ENCODE measurements at regions not wholly inside any gene's neighbourhood (a gene's known extent, or its start where the extent isn't known, plus 50 kb on each side); places are given as distances from the start of the nearest gene placed in this dataset.

DNA sequence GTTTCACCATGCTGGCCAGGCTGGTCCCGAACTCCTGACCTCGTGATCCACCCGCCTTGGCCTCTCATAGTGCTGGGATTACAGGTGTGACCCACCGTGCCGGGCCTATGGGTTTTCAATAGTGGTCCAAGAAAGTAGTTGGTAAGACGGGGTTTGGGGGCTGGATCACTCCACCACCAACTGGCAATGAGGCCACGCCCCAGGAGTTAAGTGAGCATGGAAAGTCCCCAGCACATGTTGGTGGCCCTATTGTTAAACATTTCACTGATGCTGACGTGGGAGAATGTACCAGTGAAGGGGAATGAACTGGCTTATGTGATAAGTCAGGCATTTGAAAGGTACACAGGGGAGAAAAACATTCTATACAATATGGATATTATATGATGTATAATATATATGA, 80.4 kb downstream of the CHRD start:
- Mint-ChIP-seq H3K4me1 (no peaks in the 10 kb centered on the region), H3K4me3 (no peak overlapping the region), H3K27ac (ENCODE audit: low read depth) (no peak overlapping the region), H3K36me3 (ENCODE audit: insufficient read depth) (no peaks in the 10 kb centered on the region), H3K27me3 (peaks cover 50% of the 10 kb centered on the region), H3K9me3 (no peaks in the 10 kb centered on the region)
- DNase-seq (ENCODE audit: low spot score in 2 of 2): no peak
- ATAC-seq (replicated peaks; ENCODE audit: extremely low read depth, poor library complexity, severe bottlenecking): no peak

DNA sequence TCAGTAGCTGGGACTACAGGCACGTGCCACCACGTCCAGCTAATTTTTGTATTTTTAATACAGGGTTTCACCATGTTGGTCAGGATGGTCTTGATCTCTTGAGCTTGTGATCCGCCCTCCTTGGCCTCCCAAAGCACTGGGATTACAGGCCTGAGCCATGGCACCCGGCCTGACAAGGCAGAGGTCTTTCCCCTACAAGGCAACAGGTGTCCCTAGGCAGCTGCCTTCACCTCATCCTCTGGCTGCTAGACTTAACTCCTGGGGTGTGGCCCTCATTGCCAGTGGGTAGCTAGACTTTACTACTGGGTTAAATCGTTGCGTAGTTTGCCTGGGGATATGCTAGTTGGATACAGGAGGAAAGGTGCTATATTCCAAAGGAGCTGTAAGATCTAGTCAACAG, 81.4 kb downstream of the CHRD start:
- no peak for ATAC-seq (replicated peaks; ENCODE audit: extremely low read depth, poor library complexity, severe bottlenecking)
- no peaks in the 10 kb centered on the region for H3K4me1 Mint-ChIP-seq
- no peaks in the 10 kb centered on the region for H3K9me3 Mint-ChIP-seq
- H3K27ac Mint-ChIP-seq (ENCODE audit: low read depth): no peak overlapping the region
- H3K27me3 Mint-ChIP-seq: peaks cover 57% of the 10 kb centered on the region
- H3K36me3 Mint-ChIP-seq (ENCODE audit: insufficient read depth): no peaks in the 10 kb centered on the region
- H3K4me3 Mint-ChIP-seq: no peak overlapping the region
- no peak for DNase-seq (ENCODE audit: low spot score in 2 of 2)

DNA sequence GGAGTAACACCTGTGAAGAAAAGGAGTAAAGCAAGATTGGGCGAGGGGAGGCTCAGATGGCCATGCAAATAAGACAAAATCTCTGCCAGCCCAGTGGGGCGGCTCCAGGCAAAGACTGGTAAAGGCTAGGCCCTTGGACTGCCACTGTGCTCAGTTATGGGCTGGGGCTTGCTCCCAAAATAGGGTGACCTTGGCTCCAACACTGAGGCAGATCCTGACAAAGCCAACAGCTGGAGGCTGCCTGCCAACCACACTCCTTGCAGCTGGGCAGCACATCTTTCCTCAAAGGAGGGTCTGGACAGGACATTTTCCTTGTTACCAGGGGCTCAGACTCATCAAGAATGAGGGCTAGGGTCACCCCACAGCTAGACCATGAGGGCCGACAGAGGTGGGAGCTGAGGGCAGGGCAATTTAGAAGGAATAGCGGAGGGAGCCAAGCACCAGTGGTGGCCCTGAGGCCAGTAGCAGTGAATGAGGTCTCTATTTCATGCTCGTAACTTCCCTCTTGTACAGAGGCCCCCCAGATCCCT, 86.1 kb downstream of the CHRD start:
- Mint-ChIP-seq H3K27me3 (peaks cover 64% of the 10 kb centered on the region), H3K36me3 (ENCODE audit: insufficient read depth) (no peaks in the 10 kb centered on the region), H3K9me3 (no peaks in the 10 kb centered on the region), H3K4me3 (no peak overlapping the region), H3K27ac (ENCODE audit: low read depth) (no peak overlapping the region), H3K4me1 (no peaks in the 10 kb centered on the region)
- DNase-seq (ENCODE audit: low spot score in 2 of 2): no peak
- ATAC-seq (replicated peaks; ENCODE audit: extremely low read depth, poor library complexity, severe bottlenecking): no peak

DNA sequence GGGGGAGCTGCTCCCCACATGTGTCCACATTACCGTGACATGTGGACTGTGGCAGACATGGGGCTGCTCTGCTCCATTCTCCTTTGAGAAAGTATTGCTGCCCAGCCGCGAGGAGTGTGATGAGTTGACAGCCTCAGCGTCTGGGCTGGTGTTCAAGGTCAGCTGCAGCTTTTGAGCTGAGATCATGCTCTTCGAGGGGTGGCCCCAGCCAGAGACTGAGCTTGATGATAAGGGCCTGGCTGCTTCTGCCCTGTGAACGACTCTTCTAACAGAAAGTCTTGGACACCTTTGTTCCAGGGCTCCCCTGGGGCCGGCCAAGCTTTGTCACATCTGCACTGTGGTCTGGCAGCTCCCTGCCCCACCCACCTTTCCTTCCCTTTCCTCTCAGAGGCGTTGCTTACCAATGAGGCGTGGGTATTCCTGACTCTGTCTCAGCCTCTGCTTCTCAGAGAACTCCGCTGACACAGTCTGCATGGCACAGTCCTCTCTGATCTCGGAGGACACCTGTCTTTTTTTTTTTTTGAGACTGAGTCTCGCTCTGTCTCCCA, 86.6 kb downstream of the CHRD start:
- H3K27me3 Mint-ChIP-seq: peaks cover 60% of the 10 kb centered on the region
- H3K27ac Mint-ChIP-seq (ENCODE audit: low read depth): no peak overlapping the region
- no peaks in the 10 kb centered on the region for H3K36me3 Mint-ChIP-seq (ENCODE audit: insufficient read depth)
- no peak overlapping the region for H3K4me3 Mint-ChIP-seq
- ATAC-seq (replicated peaks; ENCODE audit: extremely low read depth, poor library complexity, severe bottlenecking): no peak
- H3K9me3 Mint-ChIP-seq: no peaks in the 10 kb centered on the region
- DNase-seq (ENCODE audit: low spot score in 2 of 2): no peak
- no peaks in the 10 kb centered on the region for H3K4me1 Mint-ChIP-seq

DNA sequence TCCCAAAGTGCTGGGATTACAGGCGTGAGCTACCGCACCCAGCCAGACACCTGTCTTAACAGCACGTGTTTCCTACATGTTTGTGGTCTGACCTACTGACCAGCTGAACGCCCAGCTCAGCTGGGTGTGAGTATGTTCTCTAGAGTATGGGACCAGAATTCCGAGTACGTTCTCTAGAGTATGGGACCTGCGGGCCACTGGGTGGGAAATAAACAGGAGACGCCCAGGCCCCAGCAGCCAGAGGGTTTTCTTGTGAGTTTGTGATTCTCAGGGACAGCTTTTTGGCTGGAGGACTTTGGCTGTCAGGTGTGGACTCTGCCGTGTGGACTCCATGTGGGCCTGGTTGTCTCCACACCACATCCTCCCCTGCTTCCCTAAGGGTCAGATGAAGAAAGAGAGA, 87.3 kb downstream of the CHRD start:
- Mint-ChIP-seq H3K36me3 (ENCODE audit: insufficient read depth) (no peaks in the 10 kb centered on the region), H3K4me1 (no peaks in the 10 kb centered on the region), H3K27ac (ENCODE audit: low read depth) (no peak overlapping the region), H3K4me3 (no peak overlapping the region), H3K27me3 (peaks cover 57% of the 10 kb centered on the region), H3K9me3 (no peaks in the 10 kb centered on the region)
- no peak for ATAC-seq (replicated peaks; ENCODE audit: extremely low read depth, poor library complexity, severe bottlenecking)
- no peak for DNase-seq (ENCODE audit: low spot score in 2 of 2)

DNA sequence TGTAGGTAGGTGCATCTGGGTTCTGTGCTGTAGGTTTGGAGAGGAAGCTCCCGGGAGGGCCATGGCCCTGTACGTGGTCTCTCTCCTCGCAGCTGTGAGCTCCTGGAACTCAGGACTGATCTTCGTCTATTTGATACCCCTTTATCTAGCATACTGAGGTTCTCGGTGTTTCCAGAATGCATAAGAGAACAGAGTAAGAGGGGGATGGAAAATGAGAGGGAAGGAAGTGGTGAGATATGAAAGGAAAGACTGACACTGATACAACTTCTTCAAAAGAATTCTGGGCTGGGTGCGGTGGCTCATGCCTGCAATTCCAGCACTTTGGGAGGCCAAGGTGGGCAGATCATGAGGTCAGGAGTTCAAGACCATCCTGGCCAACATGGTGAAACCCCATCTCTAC, 90.7 kb downstream of the CHRD start:
- Mint-ChIP-seq H3K9me3 (no peaks in the 10 kb centered on the region), H3K27me3 (peaks cover 68% of the 10 kb centered on the region), H3K4me1 (no peaks in the 10 kb centered on the region), H3K27ac (ENCODE audit: low read depth) (no peak overlapping the region), H3K4me3 (no peak overlapping the region), H3K36me3 (ENCODE audit: insufficient read depth) (no peaks in the 10 kb centered on the region)
- DNase-seq (ENCODE audit: low spot score in 2 of 2) (no peak), ATAC-seq (replicated peaks; ENCODE audit: extremely low read depth, poor library complexity, severe bottlenecking) (no peak)

DNA sequence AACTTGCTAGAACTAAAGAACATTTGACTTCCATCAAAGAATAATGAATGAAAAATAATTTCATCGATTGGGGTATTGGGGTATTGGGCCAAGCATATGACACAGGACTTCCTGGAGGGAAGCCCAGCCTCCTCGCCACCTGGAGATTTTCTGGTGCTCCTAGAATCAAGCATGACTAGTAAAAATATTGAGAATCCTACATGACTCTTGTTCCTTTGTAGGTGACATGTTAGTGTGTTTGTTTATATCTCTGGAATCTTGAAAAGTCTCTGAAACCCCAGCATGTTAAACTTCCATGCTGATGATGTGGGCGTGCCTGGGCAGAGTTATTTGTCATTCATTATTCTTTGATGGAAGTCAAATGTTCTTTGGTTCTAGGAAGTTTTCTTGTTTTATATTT, 90.1 kb upstream of the EPHB3 start:
- H3K4me3 Mint-ChIP-seq: no peak overlapping the region
- no peaks in the 10 kb centered on the region for H3K9me3 Mint-ChIP-seq
- DNase-seq (ENCODE audit: low spot score in 2 of 2) (no peak), ATAC-seq (replicated peaks; ENCODE audit: extremely low read depth, poor library complexity, severe bottlenecking) (no peak)
- H3K36me3 Mint-ChIP-seq (ENCODE audit: insufficient read depth): no peaks in the 10 kb centered on the region
- H3K27ac Mint-ChIP-seq (ENCODE audit: low read depth): no peak overlapping the region
- H3K4me1 Mint-ChIP-seq: no peaks in the 10 kb centered on the region
- peaks cover 68% of the 10 kb centered on the region for H3K27me3 Mint-ChIP-seq

DNA sequence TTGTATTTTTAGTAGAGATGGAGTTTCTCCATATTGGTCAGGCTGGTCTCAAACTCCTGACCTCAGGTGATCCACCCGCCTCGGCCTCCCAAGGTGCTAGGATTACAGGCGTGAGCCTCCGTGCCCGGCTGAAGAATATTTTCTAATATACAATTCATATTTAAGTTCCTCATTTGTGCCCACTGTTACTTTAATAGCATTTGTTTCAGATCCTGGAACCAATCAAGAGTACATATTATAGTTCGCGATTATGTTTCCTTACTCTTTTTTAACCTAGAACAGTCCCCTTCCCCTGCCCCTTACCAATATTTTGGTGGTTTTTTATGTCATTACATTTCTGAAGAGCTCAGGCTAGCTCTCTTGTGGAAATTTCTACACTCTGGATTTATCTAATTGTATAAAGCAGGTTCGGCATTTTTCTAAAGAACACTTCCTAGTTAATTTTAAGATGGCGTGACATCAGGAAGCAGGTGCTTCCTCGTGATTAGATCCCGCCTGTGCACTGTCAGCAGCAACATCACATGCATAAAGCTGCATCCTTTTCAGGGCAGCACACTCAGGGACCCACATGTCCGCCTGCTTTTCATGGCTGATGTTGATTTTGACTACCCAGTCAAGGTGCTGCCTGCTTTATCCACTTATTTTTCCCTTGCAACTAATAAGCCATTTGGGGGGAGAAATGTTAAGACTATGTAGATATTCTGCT, 88.7 kb upstream of the EPHB3 start:
- Mint-ChIP-seq H3K4me3 (no peak overlapping the region), H3K4me1 (no peaks in the 10 kb centered on the region), H3K27ac (ENCODE audit: low read depth) (no peak overlapping the region), H3K27me3 (peaks cover 57% of the 10 kb centered on the region), H3K36me3 (ENCODE audit: insufficient read depth) (no peaks in the 10 kb centered on the region), H3K9me3 (no peaks in the 10 kb centered on the region)
- ATAC-seq (replicated peaks; ENCODE audit: extremely low read depth, poor library complexity, severe bottlenecking): peak; percentile 43
- no peak for DNase-seq (ENCODE audit: low spot score in 2 of 2)

DNA sequence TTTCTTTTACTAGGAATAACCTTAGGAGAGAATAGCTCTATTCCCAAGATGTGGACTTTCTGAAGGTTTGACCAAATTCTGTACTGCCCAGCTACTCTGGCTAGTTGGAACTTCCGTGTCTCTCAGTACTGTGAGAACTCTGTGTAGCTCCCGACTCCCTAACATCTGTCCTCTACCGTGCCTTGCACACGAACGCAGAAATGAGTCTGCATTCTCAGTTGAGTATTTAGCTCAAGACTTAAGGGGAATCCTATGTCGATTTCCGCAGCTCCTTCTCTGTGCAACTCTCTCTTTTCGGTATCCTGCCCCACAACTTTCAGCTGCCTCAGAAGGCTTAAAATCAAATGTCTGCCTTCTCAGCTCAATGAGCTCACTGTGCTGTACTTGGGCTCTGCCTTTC, 86.7 kb upstream of the EPHB3 start:
- no peak for DNase-seq (ENCODE audit: low spot score in 2 of 2)
- Mint-ChIP-seq H3K27ac (ENCODE audit: low read depth) (no peak overlapping the region), H3K4me1 (no peaks in the 10 kb centered on the region), H3K4me3 (no peak overlapping the region), H3K9me3 (no peaks in the 10 kb centered on the region), H3K36me3 (ENCODE audit: insufficient read depth) (no peaks in the 10 kb centered on the region), H3K27me3 (peaks cover 62% of the 10 kb centered on the region)
- no peak for ATAC-seq (replicated peaks; ENCODE audit: extremely low read depth, poor library complexity, severe bottlenecking)

DNA sequence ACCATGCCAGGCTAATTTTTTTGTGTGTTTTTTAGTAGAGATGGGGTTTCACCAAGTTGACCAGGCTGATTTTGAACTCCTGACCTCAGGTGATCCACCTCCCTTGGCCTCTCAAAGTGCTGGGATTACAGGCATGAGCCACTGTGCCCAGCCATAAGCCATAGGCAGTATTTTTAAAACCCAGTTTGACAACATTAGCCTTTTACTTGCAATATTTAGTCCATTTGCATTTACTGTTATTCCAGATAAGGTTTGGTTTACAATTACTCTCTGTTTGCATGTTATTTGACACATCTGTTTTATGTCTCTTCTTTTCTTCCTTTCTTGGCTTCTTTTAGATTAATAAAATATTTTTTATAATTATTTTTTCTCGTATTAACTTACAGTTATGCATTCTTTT, 83.6 kb upstream of the EPHB3 start:
- DNase-seq (ENCODE audit: low spot score in 2 of 2): no peak
- no peaks in the 10 kb centered on the region for H3K4me1 Mint-ChIP-seq
- no peak for ATAC-seq (replicated peaks; ENCODE audit: extremely low read depth, poor library complexity, severe bottlenecking)
- no peak overlapping the region for H3K4me3 Mint-ChIP-seq
- H3K36me3 Mint-ChIP-seq (ENCODE audit: insufficient read depth): no peaks in the 10 kb centered on the region
- no peaks in the 10 kb centered on the region for H3K9me3 Mint-ChIP-seq
- peaks cover 80% of the 10 kb centered on the region for H3K27me3 Mint-ChIP-seq
- no peak overlapping the region for H3K27ac Mint-ChIP-seq (ENCODE audit: low read depth)

DNA sequence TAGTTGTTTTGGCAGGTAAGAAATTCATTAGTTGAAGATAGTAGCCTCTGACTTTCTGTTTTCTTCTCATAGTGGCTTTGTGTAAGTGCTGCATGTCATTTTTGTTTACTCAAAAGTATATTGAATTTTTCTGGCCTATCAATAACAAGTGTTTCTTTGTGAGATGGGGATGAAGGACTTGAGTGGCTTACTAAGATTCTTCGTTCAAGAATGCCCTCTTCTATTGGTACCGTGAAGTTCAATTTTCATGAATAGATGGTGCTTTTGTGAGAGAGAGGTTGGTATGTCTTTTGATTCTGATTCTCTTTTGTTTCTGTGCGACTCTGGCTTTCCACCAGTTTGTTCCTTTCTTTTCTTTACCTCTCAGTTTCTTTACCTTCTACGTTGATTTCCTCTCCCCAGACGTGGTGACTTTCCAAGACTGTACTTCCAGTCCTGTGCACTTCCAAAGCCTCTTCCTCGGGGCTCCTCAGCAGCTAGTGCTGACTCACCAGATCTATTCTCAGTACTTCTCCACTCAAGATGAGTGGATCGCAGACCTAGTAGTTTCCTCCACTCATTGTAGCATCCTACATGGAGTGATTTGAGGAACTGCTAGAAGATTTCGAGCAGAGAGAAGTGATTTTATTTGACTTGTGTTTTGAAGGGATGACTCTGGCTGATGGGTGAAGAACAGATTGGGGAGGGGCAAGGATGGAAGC, 82.0 kb upstream of the EPHB3 start:
- Mint-ChIP-seq H3K36me3 (ENCODE audit: insufficient read depth) (no peaks in the 10 kb centered on the region), H3K9me3 (no peaks in the 10 kb centered on the region), H3K4me1 (no peaks in the 10 kb centered on the region), H3K27me3 (peaks cover 66% of the 10 kb centered on the region), H3K27ac (ENCODE audit: low read depth) (no peak overlapping the region), H3K4me3 (no peak overlapping the region)
- DNase-seq (ENCODE audit: low spot score in 2 of 2) (no peak), ATAC-seq (replicated peaks; ENCODE audit: extremely low read depth, poor library complexity, severe bottlenecking) (no peak)

DNA sequence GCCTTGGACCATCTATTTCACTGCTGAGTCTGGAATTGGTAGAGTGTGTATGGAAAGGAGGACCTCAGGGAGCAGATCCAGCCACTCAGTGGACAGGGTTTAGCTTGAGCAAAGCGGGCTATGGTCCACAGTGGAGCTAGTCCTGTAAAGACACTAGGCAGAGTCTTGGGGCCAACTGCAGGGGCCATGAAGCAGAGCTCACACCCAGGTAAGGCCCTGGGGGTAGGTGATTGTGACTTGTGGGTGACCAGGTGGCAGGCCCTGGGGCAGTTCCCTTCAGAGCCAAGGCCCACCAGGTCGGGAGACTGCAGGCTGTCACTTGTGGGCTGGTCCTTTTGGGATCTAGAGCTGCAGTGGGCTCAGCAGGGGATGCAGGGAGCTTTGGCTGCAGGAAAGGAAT, 80.8 kb upstream of the EPHB3 start:
- H3K36me3 Mint-ChIP-seq (ENCODE audit: insufficient read depth): no peaks in the 10 kb centered on the region
- DNase-seq (ENCODE audit: low spot score in 2 of 2) (no peak), ATAC-seq (replicated peaks; ENCODE audit: extremely low read depth, poor library complexity, severe bottlenecking) (no peak)
- no peak overlapping the region for H3K27ac Mint-ChIP-seq (ENCODE audit: low read depth)
- no peaks in the 10 kb centered on the region for H3K4me1 Mint-ChIP-seq
- peaks cover 53% of the 10 kb centered on the region for H3K27me3 Mint-ChIP-seq
- no peak overlapping the region for H3K4me3 Mint-ChIP-seq
- no peaks in the 10 kb centered on the region for H3K9me3 Mint-ChIP-seq

Measured in central memory CD8-positive, alpha-beta T cell (primary cell).